Osteoblast (primary cell): ENCODE measurements at regions not wholly inside any gene's neighbourhood (a gene's known extent, or its start where the extent isn't known, plus 50 kb on each side); places are given as distances from the start of the nearest gene placed in this dataset.

Source experiments
- DNase-seq: peaks from one replicate; pipeline ENCODE4 v3.0.0; 2011; ENCODE audit warnings: low spot score, mixed read lengths; ENCODE audit not compliant: insufficient read length; ENCODE audit errors: missing footprints
- H2AFZ ChIP-seq: 2 replicates; pipeline ENCODE4 v1.6.0; 2011; ENCODE audit warnings: mild to moderate bottlenecking, low read length
- H3K27ac ChIP-seq: 2 replicates; pipeline ENCODE4 v1.5.1; 2011; ENCODE audit warnings: mild to moderate bottlenecking, low read depth, low read length, moderate library complexity
- H3K27me3 ChIP-seq: 2 replicates; pipeline ENCODE4 v1.6.0; 2012; ENCODE audit warnings: mild to moderate bottlenecking, control low read depth, inconsistent platforms, low read length, moderate library complexity; ENCODE audit not compliant: insufficient read depth
- H3K36me3 ChIP-seq: 2 replicates; pipeline ENCODE4 v1.5.1; 2011; ENCODE audit warnings: mild to moderate bottlenecking, low read length, control low read depth, moderate library complexity; ENCODE audit not compliant: insufficient read depth
- H3K4me1 ChIP-seq: 2 replicates; pipeline ENCODE4 v1.5.1; 2011; ENCODE audit warnings: mild to moderate bottlenecking, low read length, control low read depth, moderate library complexity; ENCODE audit not compliant: insufficient read depth
- H3K4me2 ChIP-seq: 2 replicates; pipeline ENCODE4 v1.6.0; 2011; ENCODE audit warnings: mild to moderate bottlenecking, low read length; ENCODE audit not compliant: insufficient read depth
- H3K4me3 ChIP-seq: fragments of 200-600 bp; sonication (generic); 3 replicates; pipeline ENCODE4 v1.5.1; 2012; ENCODE audit warnings: mild to moderate bottlenecking, low read length, inconsistent platforms; ENCODE audit not compliant: insufficient read depth
- H3K79me2 ChIP-seq: 2 replicates; pipeline ENCODE4 v1.6.0; 2012; ENCODE audit warnings: mild to moderate bottlenecking, low read length, control low read depth, inconsistent platforms; ENCODE audit not compliant: insufficient read depth
- H3K9me3 ChIP-seq: 2 replicates; pipeline ENCODE4 v1.5.1; 2011; ENCODE audit warnings: low read depth, low read length, control low read depth
- H4K20me1 ChIP-seq: 2 replicates; pipeline ENCODE4 v1.6.0; 2012; ENCODE audit warnings: mild to moderate bottlenecking, low read length, control low read depth; ENCODE audit not compliant: insufficient read depth
- CTCF ChIP-seq: IDR thresholded peaks from 2 replicates; pipeline ENCODE4 v1.5.1; 2011; ENCODE audit warnings: mild to moderate bottlenecking, low read depth, low read length, moderate library complexity; ENCODE audit errors: extremely low read depth

GRCh38 chr2:7973801-7974480, 707.9 kb upstream of the ID2 start:
- Histone ChIP-seq H3K79me2 (no peaks in the 10 kb centered on the region), H3K27me3 (peaks cover 12% of the 10 kb centered on the region), H3K27ac (no peak overlapping the region), H3K4me1 (no peaks in the 10 kb centered on the region), H4K20me1 (no peaks in the 10 kb centered on the region), H3K9me3 (no peaks in the 10 kb centered on the region), H3K4me3 (no peak overlapping the region), H3K4me2 (peak overlapping the region; percentile 16), H3K36me3 (no peaks in the 10 kb centered on the region), H2AFZ (no peak overlapping the region)
- TF ChIP-seq CTCF, result no peak
- DNase-seq, result no peak

- H3K9me3 ChIP-seq, result no peaks in the 10 kb centered on the region
- DNase-seq, result peak; percentile 83
- no peaks in the 10 kb centered on the region for H3K36me3 ChIP-seq
- H3K27ac ChIP-seq, result no peak overlapping the region
- H3K4me3 ChIP-seq, result no peak overlapping the region
- H3K4me1 ChIP-seq, result no peaks in the 10 kb centered on the region
- H3K79me2 ChIP-seq, result no peaks in the 10 kb centered on the region
- TF ChIP-seq CTCF, result no peak
- no peak overlapping the region for H3K4me2 ChIP-seq
- no peak overlapping the region for H2AFZ ChIP-seq
- peaks cover 8% of the 10 kb centered on the region for H3K27me3 ChIP-seq
- no peaks in the 10 kb centered on the region for H4K20me1 ChIP-seq
Measured at GRCh38 chr2:7974936-7975335, 706.9 kb upstream of the ID2 start.

DNA sequence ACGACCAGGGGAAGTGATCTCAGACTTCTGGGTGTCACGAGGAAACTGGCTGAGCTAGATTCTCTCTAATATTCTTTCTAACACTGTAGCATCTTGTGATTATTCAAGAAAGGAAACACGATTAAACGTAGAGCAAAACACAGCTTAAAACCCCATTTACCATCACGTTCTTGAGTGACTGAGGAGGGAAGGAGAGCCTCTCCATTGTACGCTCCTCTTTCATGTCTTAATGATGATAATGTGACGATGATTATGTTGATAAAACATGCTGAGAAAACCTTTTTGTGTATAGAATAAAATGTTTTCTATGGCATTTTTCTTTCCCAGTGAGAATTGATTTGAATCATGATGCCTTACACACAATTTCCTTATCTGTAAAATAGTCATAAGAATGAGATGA, 705.6 kb upstream of the ID2 start:
- H2AFZ ChIP-seq, result no peak overlapping the region
- no peaks in the 10 kb centered on the region for H3K9me3 ChIP-seq
- H3K27me3 ChIP-seq, result peaks cover 8% of the 10 kb centered on the region
- TF ChIP-seq CTCF, result no peak
- no peak overlapping the region for H3K27ac ChIP-seq
- DNase-seq, result no peak
- H3K4me2 ChIP-seq, result no peak overlapping the region
- no peak overlapping the region for H3K4me3 ChIP-seq
- H3K4me1 ChIP-seq, result no peaks in the 10 kb centered on the region
- no peaks in the 10 kb centered on the region for H3K36me3 ChIP-seq
- H3K79me2 ChIP-seq, result no peaks in the 10 kb centered on the region
- H4K20me1 ChIP-seq, result no peaks in the 10 kb centered on the region

DNA sequence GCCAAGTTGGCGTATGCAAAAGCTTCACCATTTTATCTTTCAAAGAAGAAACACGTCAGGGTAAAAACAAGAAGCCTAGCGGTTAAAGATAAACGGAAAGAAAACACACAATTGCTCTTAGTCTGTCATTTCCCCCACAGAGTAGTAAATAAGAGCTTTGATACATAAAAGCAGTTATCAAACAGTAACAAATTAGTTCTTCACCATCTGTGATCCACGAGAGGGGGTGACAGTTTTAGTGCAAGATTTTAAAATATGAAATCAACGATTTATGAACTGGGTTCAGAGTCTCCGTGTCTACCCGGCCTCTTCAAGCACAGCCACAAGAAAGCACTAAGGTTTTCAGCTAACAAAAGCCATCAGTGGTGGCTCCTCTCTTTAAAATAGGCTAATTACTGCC, 703.9 kb upstream of the ID2 start:
- Histone ChIP-seq H3K27ac (no peak overlapping the region), H3K4me3 (no peak overlapping the region), H3K4me1 (no peaks in the 10 kb centered on the region), H3K9me3 (no peaks in the 10 kb centered on the region), H3K4me2 (no peak overlapping the region), H3K79me2 (no peaks in the 10 kb centered on the region), H4K20me1 (no peaks in the 10 kb centered on the region), H3K27me3 (peaks cover 5% of the 10 kb centered on the region), H3K36me3 (no peaks in the 10 kb centered on the region), H2AFZ (no peak overlapping the region)
- no peak for TF ChIP-seq CTCF
- no peak for DNase-seq
